ENCODE measurements at regions not wholly inside any gene's neighbourhood (a gene's known extent, or its start where the extent isn't known, plus 50 kb on each side); places are given as distances from the start of the nearest gene placed in this dataset.

DNA sequence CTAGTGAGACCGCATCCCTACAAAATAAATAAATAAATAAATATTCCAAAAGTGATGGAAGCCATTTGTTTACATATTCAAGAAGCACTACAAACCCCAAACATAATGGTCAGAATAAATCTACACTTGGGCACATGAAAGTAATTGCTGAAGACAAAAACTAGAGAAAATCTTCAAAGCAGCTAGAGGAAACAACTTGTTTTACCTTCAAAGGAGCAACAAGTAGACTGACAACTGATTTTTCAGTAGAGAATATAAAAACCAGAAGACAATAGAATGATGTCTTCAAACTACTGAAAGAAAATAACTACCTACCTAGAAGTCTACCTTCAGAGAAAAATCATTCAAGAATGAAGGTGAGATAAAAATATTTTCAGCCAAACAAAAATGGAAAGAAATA, 89.4 kb downstream of the TPRA1 start:
- no peak for DNase-seq (ENCODE audit: low spot score)
- TF ChIP-seq EZH2phosphoT487 (IDR thresholded peaks at IDR 0.05) (no peak), EZH2 (IDR thresholded peaks at IDR 0.05) (no peak)
- TF ChIP-seq, protein P1, sequence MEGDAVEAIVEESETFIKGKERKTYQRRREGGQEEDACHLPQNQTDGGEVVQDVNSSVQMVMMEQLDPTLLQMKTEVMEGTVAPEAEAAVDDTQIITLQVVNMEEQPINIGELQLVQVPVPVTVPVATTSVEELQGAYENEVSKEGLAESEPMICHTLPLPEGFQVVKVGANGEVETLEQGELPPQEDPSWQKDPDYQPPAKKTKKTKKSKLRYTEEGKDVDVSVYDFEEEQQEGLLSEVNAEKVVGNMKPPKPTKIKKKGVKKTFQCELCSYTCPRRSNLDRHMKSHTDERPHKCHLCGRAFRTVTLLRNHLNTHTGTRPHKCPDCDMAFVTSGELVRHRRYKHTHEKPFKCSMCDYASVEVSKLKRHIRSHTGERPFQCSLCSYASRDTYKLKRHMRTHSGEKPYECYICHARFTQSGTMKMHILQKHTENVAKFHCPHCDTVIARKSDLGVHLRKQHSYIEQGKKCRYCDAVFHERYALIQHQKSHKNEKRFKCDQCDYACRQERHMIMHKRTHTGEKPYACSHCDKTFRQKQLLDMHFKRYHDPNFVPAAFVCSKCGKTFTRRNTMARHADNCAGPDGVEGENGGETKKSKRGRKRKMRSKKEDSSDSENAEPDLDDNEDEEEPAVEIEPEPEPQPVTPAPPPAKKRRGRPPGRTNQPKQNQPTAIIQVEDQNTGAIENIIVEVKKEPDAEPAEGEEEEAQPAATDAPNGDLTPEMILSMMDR (IDR thresholded peaks at IDR 0.05): no peak
- Mint-ChIP-seq H3K36me3 (no peaks in the 10 kb centered on the region), H3K4me3 (no peak overlapping the region), H3K4me1 (no peaks in the 10 kb centered on the region), H3K27me3 (ENCODE audit: insufficient read depth, low read depth) (no peaks in the 10 kb centered on the region), H3K27ac (no peak overlapping the region), H3K9me3 (peaks cover 20% of the 10 kb centered on the region)
- H3K4me2 ChIP-seq: no peak overlapping the region
- no peaks in the 10 kb centered on the region for H3K36me3 ChIP-seq
- no peaks in the 10 kb centered on the region for H3K4me1 ChIP-seq
- H3K4me3 ChIP-seq: no peak overlapping the region
- no peak overlapping the region for H3K9ac ChIP-seq
- no peaks in the 10 kb centered on the region for H3K27me3 ChIP-seq
- no peaks in the 10 kb centered on the region for H4K20me1 ChIP-seq (ENCODE audit: low read depth)
- no peaks in the 10 kb centered on the region for H3F3A ChIP-seq (ENCODE audit: low read depth)
- H2AFZ ChIP-seq (replicated peaks): no peak overlapping the region
- no peaks in the 10 kb centered on the region for H3K9me3 ChIP-seq (ENCODE audit: low read depth)
- no peaks in the 10 kb centered on the region for H3K79me2 ChIP-seq (ENCODE audit: low read depth)
- H3K27ac ChIP-seq: no peak overlapping the region

DNA sequence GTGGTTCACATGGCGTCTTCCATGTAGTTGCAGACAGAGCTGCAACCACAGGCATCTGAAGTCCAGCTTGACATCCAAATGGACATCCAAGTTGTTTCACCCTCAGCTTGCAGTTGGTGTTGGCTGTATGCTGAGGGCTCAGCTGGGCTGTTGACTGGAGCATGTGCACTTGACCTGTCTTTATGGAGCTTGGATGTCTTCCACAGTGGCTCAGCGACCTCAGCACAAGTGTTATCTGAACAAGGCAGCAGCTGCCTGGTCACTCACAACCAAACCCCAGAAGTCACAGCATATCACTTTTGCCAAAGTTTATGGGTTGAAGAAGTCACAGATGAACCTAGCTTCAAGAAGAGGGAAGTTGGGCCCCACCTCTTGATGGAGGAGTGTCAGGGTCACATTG, 92.9 kb downstream of the TPRA1 start:
- no peak overlapping the region for H3K4me3 Mint-ChIP-seq
- H3K27me3 ChIP-seq: no peaks in the 10 kb centered on the region
- H3K4me1 ChIP-seq: no peaks in the 10 kb centered on the region
- H3K36me3 ChIP-seq: no peaks in the 10 kb centered on the region
- no peaks in the 10 kb centered on the region for H3K36me3 Mint-ChIP-seq
- H3K27me3 Mint-ChIP-seq (ENCODE audit: insufficient read depth, low read depth): no peaks in the 10 kb centered on the region
- H4K20me1 ChIP-seq (ENCODE audit: low read depth): no peaks in the 10 kb centered on the region
- H3F3A ChIP-seq (ENCODE audit: low read depth): no peaks in the 10 kb centered on the region
- no peak overlapping the region for H3K9ac ChIP-seq
- no peak overlapping the region for H3K27ac ChIP-seq
- H3K9me3 Mint-ChIP-seq: peaks cover 20% of the 10 kb centered on the region
- H3K4me3 ChIP-seq: no peak overlapping the region
- no peak overlapping the region for H3K27ac Mint-ChIP-seq
- no peaks in the 10 kb centered on the region for H3K79me2 ChIP-seq (ENCODE audit: low read depth)
- no peak overlapping the region for H3K4me2 ChIP-seq
- no peaks in the 10 kb centered on the region for H3K9me3 ChIP-seq (ENCODE audit: low read depth)
- no peak overlapping the region for H2AFZ ChIP-seq (replicated peaks)
- TF ChIP-seq, protein P1 (IDR thresholded peaks at IDR 0.05): no peak
- no peak for TF ChIP-seq EZH2 (IDR thresholded peaks at IDR 0.05)
- TF ChIP-seq EZH2phosphoT487 (IDR thresholded peaks at IDR 0.05): no peak
- H3K4me1 Mint-ChIP-seq: no peaks in the 10 kb centered on the region
- no peak for DNase-seq (ENCODE audit: low spot score)

DNA sequence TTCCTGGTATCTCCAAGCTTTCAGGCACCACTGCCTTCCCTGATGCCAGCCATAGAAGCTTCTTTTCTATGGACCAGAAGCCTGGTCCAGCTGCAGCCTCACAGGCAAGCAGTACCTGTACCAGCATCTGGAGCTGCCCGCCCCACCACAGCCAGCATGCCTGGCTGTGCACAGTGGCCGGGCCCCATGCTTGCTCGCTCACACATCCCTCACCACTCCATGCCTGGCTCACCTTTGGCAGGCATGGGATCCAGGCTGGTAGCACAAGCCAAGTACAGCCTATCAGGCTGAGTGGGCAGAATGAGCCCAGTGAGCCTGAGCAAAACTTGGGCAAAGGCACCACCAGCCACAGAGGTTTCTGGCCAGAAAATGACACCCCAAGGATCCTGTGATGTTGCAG, 93.4 kb downstream of the TPRA1 start:
- Histone ChIP-seq H3K27me3 (no peaks in the 10 kb centered on the region), H3K4me1 (no peaks in the 10 kb centered on the region), H3K27ac (no peak overlapping the region), H2AFZ (replicated peaks) (no peak overlapping the region), H3K9me3 (ENCODE audit: low read depth) (no peaks in the 10 kb centered on the region), H3K4me2 (no peak overlapping the region), H3F3A (ENCODE audit: low read depth) (no peaks in the 10 kb centered on the region), H3K9ac (no peak overlapping the region), H3K79me2 (ENCODE audit: low read depth) (no peaks in the 10 kb centered on the region), H4K20me1 (ENCODE audit: low read depth) (no peaks in the 10 kb centered on the region), H3K4me3 (no peak overlapping the region), H3K36me3 (no peaks in the 10 kb centered on the region)
- H3K4me1 Mint-ChIP-seq: no peaks in the 10 kb centered on the region
- H3K4me3 Mint-ChIP-seq: no peak overlapping the region
- no peak overlapping the region for H3K27ac Mint-ChIP-seq
- H3K27me3 Mint-ChIP-seq (ENCODE audit: insufficient read depth, low read depth): no peaks in the 10 kb centered on the region
- DNase-seq (ENCODE audit: low spot score): no peak
- TF ChIP-seq, protein P1 (IDR thresholded peaks at IDR 0.05): no peak
- TF ChIP-seq EZH2phosphoT487 (IDR thresholded peaks at IDR 0.05): no peak
- no peak for TF ChIP-seq EZH2 (IDR thresholded peaks at IDR 0.05)
- H3K36me3 Mint-ChIP-seq: no peaks in the 10 kb centered on the region
- peaks cover 20% of the 10 kb centered on the region for H3K9me3 Mint-ChIP-seq
